ENCODE measurements at regions not wholly inside any gene's neighbourhood (a gene's known extent, or its start where the extent isn't known, plus 50 kb on each side); places are given as distances from the start of the nearest gene placed in this dataset.

- no peak for TF ChIP-seq ZZZ3 (IDR thresholded peaks at IDR 0.05; ENCODE audit: control insufficient read depth, insufficient read length, low read depth)
- TF ChIP-seq MTA3 (IDR thresholded peaks at IDR 0.05; ENCODE audit: borderline replicate concordance, low read length): no peak
- TF ChIP-seq ZNF274 (IDR thresholded peaks at IDR 0.05; ENCODE audit: insufficient read depth, insufficient read length): no peak
- TF ChIP-seq EZH2 (IDR thresholded peaks at IDR 0.05; ENCODE audit: borderline replicate concordance, control insufficient read depth, low read depth, low read length): no peak
- no peak for TF ChIP-seq FOXK2 (IDR thresholded peaks at IDR 0.05)
- TF ChIP-seq NFIC (IDR thresholded peaks at IDR 0.05; ENCODE audit: low read depth, low read length): no peak
- no peak for TF ChIP-seq BACH1 (IDR thresholded peaks at IDR 0.05; ENCODE audit: borderline replicate concordance)
- TF ChIP-seq, protein P1, sequence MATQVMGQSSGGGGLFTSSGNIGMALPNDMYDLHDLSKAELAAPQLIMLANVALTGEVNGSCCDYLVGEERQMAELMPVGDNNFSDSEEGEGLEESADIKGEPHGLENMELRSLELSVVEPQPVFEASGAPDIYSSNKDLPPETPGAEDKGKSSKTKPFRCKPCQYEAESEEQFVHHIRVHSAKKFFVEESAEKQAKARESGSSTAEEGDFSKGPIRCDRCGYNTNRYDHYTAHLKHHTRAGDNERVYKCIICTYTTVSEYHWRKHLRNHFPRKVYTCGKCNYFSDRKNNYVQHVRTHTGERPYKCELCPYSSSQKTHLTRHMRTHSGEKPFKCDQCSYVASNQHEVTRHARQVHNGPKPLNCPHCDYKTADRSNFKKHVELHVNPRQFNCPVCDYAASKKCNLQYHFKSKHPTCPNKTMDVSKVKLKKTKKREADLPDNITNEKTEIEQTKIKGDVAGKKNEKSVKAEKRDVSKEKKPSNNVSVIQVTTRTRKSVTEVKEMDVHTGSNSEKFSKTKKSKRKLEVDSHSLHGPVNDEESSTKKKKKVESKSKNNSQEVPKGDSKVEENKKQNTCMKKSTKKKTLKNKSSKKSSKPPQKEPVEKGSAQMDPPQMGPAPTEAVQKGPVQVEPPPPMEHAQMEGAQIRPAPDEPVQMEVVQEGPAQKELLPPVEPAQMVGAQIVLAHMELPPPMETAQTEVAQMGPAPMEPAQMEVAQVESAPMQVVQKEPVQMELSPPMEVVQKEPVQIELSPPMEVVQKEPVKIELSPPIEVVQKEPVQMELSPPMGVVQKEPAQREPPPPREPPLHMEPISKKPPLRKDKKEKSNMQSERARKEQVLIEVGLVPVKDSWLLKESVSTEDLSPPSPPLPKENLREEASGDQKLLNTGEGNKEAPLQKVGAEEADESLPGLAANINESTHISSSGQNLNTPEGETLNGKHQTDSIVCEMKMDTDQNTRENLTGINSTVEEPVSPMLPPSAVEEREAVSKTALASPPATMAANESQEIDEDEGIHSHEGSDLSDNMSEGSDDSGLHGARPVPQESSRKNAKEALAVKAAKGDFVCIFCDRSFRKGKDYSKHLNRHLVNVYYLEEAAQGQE (IDR thresholded peaks at IDR 0.05; ENCODE audit: low read depth, low read length): no peak
- no peak for TF ChIP-seq POLR2A (IDR thresholded peaks at IDR 0.05; ENCODE audit: low read depth, low read length)
These were observed 282.6 kb downstream of the BRINP1 start for GRCh38 chr9:119086590-119086989.

Data from GM12878 (cell line).